Mesenchymal stem cell (in vitro differentiated cells and primary cell): ENCODE measurements at regions not wholly inside any gene's neighbourhood (a gene's known extent, or its start where the extent isn't known, plus 50 kb on each side); places are given as distances from the start of the nearest gene placed in this dataset.

Experiments used
- DNase-seq: peaks from one replicate; pipeline ENCODE4 v3.0.0-alpha.2; 2013
- H2AFZ ChIP-seq: one replicate; pipeline ENCODE4 v1.6.1; 2013; ENCODE audit warnings: low read depth, mild to moderate bottlenecking, control low read depth, inconsistent platforms, low read length, moderate library complexity
- H2AK5ac ChIP-seq: 2 replicates; pipeline ENCODE4 v1.6.1; 2013; ENCODE audit warnings: low read length, moderate library complexity, mild to moderate bottlenecking, inconsistent platforms; ENCODE audit not compliant: severe bottlenecking
- H2BK120ac ChIP-seq: one replicate; pipeline ENCODE4 v1.6.1; 2013; ENCODE audit warnings: low read depth, mild to moderate bottlenecking, inconsistent platforms, low read length, moderate library complexity
- H2BK12ac ChIP-seq, 2 experiments: one replicate each; pipeline ENCODE4 v1.6.1; 2013; ENCODE audit warnings: inconsistent platforms in 2 of 2, low read length in 2 of 2, mild to moderate bottlenecking in 2 of 2, moderate library complexity in 2 of 2, control low read depth in 1 of 2
- H2BK15ac ChIP-seq: one replicate; pipeline ENCODE4 v1.6.1; 2013; ENCODE audit warnings: mild to moderate bottlenecking, low read depth, inconsistent platforms; ENCODE audit not compliant: poor library complexity, severe bottlenecking
- H2BK5ac ChIP-seq: 2 replicates; pipeline ENCODE4 v1.6.1; 2013; ENCODE audit warnings: low read depth, mild to moderate bottlenecking, low read length, control low read depth, inconsistent platforms; ENCODE audit not compliant: poor library complexity, severe bottlenecking
- H3K14ac ChIP-seq, 2 experiments: one replicate each; pipeline ENCODE4 v1.6.1; 2013; ENCODE audit warnings: inconsistent platforms in 2 of 2, low read length in 2 of 2, control low read depth in 1 of 2, mild to moderate bottlenecking in 1 of 2, moderate library complexity in 1 of 2
- H3K18ac ChIP-seq, 2 experiments: one replicate each; pipeline ENCODE4 v1.6.1; 2013; ENCODE audit warnings: inconsistent platforms in 2 of 2, low read length in 2 of 2, control low read depth in 1 of 2, low read depth in 1 of 2, mild to moderate bottlenecking in 1 of 2
- H3K23ac ChIP-seq, 2 experiments: one replicate each; pipeline ENCODE4 v1.6.1; 2013; ENCODE audit warnings: inconsistent platforms in 2 of 2, low read length in 2 of 2, mild to moderate bottlenecking in 2 of 2, moderate library complexity in 2 of 2, control low read depth in 1 of 2
- H3K27ac ChIP-seq: 2 replicates; pipeline ENCODE4 v1.5.1; 2013; ENCODE audit warnings: mild to moderate bottlenecking, moderate library complexity, low read length, control low read depth, inconsistent platforms; ENCODE audit not compliant: poor library complexity, severe bottlenecking
- H3K27me3 ChIP-seq, 2 experiments: 2 replicates each; pipeline versions ENCODE4 v1.6.1 to v1.7.0; 2013; ENCODE audit warnings: low read length in 2 of 2, mild to moderate bottlenecking in 2 of 2, moderate library complexity in 2 of 2, control low read depth in 1 of 2, inconsistent platforms in 1 of 2; ENCODE audit not compliant: control insufficient read depth in 1 of 2, insufficient read depth in 1 of 2
- H3K36me3 ChIP-seq, 2 experiments: 2 replicates each; pipeline versions ENCODE4 v1.6.1 to v1.7.0; 2013; ENCODE audit warnings: low read length in 2 of 2, control low read depth in 1 of 2, inconsistent platforms in 1 of 2, low read depth in 1 of 2, mild to moderate bottlenecking in 1 of 2; ENCODE audit not compliant: insufficient read depth in 2 of 2, control insufficient read depth in 1 of 2
- H3K4ac ChIP-seq, 2 experiments: one replicate each; pipeline ENCODE4 v1.6.1; 2013; ENCODE audit warnings: inconsistent platforms in 2 of 2, low read length in 2 of 2, mild to moderate bottlenecking in 2 of 2, moderate library complexity in 2 of 2, control low read depth in 1 of 2, low read depth in 1 of 2
- H3K4me1 ChIP-seq: 2 replicates; pipeline ENCODE4 v1.6.1; 2013; ENCODE audit warnings: low read depth, low read length, control low read depth; ENCODE audit not compliant: control insufficient read depth, insufficient read depth
- H3K4me2 ChIP-seq: 2 replicates; pipeline ENCODE4 v1.6.1; 2013; ENCODE audit warnings: low read length, mild to moderate bottlenecking, inconsistent platforms; ENCODE audit not compliant: poor library complexity, severe bottlenecking
- H3K4me3 ChIP-seq, 2 experiments: 2 replicates each; pipeline versions ENCODE4 v1.5.1 to v1.7.0; 2013; ENCODE audit warnings: low read length in 2 of 2, mild to moderate bottlenecking in 2 of 2, control low read depth in 1 of 2, low read depth in 1 of 2; ENCODE audit not compliant: insufficient read depth in 1 of 2
- H3K79me1 ChIP-seq: replicated peaks from 2 replicates; pipeline ENCODE4 v1.6.1; 2013; ENCODE audit warnings: mild to moderate bottlenecking, control low read depth, low read length, inconsistent platforms; ENCODE audit not compliant: poor library complexity, severe bottlenecking
- H3K9ac ChIP-seq: 2 replicates; pipeline ENCODE4 v1.7.0; 2013; ENCODE audit warnings: mild to moderate bottlenecking, low read length, moderate library complexity
- H3K9me3 ChIP-seq: 2 replicates; pipeline ENCODE4 v1.7.0; 2013; ENCODE audit warnings: mild to moderate bottlenecking, low read length; ENCODE audit not compliant: control insufficient read depth
- H4K8ac ChIP-seq: one replicate; pipeline ENCODE4 v1.6.1; 2013; ENCODE audit warnings: inconsistent platforms, mild to moderate bottlenecking, low read length, moderate library complexity
- H4K91ac ChIP-seq: one replicate; pipeline ENCODE4 v1.6.1; 2013; ENCODE audit warnings: mild to moderate bottlenecking, low read length, inconsistent platforms
- WGBS: methylation state at CpG from one replicate; pipeline ENCODE4 v1.1.7; 2013; ENCODE audit warnings: mixed read lengths; 5-methylcytosine and 5-hydroxymethylcytosine counted together

DNA sequence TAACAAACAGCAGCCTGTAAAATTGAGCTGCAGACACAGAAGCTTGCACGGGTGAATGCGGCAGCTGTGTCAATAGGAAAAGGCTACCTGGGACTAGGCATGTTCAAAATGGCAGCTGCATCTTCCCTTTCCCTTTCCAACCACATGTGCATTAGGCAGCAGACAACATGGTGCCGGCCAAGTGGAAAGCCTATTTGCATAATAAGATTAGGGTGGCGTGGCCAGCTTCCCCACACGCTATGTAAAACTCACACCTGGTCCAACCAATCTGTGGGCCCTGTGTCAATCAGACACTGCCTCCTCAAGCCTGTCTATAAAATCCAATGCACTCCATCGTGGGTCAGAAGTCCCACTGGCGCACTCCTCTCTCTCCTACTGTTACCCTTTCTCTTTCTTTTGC, 61.0 kb upstream of the RBBP6 start:
- Histone ChIP-seq H3K23ac (no peak overlapping the region), H3K4me2 (no peak overlapping the region), H3K14ac (no peak overlapping the region)

DNA sequence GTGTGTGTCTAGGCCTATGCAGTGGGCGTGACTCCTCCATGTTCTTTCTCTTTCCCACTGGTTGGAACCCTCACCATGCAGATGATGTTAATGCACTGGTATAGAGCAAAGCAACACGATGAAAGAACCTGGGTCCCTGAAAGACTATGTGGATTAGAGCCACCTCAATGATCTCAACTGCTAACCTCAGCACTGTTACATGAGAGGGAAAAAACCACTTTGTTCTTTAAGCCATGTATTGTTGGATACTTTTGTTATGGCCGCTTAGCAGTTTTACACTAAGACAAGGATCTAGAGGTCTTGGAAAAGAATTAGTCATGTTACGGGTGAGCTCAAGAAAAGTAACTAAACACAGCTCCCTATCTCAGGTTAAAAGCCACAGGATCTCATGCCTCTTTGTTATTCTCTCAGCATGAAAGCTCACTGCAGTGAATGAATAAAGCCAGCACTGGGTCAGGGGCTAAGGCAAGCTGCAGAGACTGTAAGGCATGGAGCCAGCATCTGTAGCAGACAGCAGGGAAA, 56.6 kb upstream of the RBBP6 start:
- WGBS = 65% methylated on average over 4 of the region's 4 CpGs
- H3K23ac ChIP-seq = no peak overlapping the region
- no peaks in the 10 kb centered on the region for H3K36me3 ChIP-seq

More for the DNA sequence above, 61.0 kb upstream of the RBBP6 start:
- no peak for DNase-seq
- Histone ChIP-seq H4K91ac (no peak overlapping the region), H3K4ac (no peak overlapping the region), H2BK12ac (no peak overlapping the region), H3K27me3 (no peaks in the 10 kb centered on the region), H2AFZ (no peak overlapping the region), H3K4me1 (no peaks in the 10 kb centered on the region), H4K8ac (no peak overlapping the region), H3K27ac (no peak overlapping the region), H2BK5ac (no peak overlapping the region), H2AK5ac (no peak overlapping the region), H3K4me3 (no peak overlapping the region), H3K18ac (no peak overlapping the region), H3K36me3 (no peaks in the 10 kb centered on the region), H3K9ac (no peak overlapping the region), H2BK15ac (no peak overlapping the region), H3K79me1 (no peaks in the 10 kb centered on the region), H3K9me3 (peaks cover 10% of the 10 kb centered on the region), H2BK120ac (no peak overlapping the region)
- WGBS = 76% methylated on average over 7 of the region's 7 CpGs

DNA sequence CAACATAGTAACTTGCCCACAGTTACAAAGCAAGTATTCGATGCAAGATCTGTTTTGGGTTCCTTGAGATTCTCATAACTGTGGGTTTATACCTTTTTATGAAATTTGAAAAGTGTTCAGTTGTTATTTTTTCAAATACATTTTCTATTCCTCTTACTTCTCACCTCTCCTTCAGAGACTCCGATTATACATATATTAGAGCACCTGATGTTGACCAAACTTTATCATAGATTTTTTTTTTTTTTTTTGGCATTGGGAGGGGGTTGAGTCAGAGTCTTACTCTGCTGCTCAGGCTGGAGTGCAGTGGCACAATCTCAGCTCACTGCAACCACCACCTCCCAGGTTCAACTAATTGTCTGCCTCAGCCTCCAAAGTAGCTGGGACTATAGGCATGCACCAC, 51.3 kb upstream of the RBBP6 start:
- H3K9ac ChIP-seq = no peak overlapping the region

More for the DNA sequence above, 56.6 kb upstream of the RBBP6 start:
- no peak overlapping the region for H3K4me2 ChIP-seq
- no peak overlapping the region for H2BK120ac ChIP-seq
- H3K4ac ChIP-seq = no peak overlapping the region
- peaks cover 4% of the 10 kb centered on the region for H3K9me3 ChIP-seq
- no peak overlapping the region for H4K91ac ChIP-seq
- DNase-seq = no peak
- H3K27me3 ChIP-seq = no peaks in the 10 kb centered on the region
- H2BK15ac ChIP-seq = no peak overlapping the region
- no peak overlapping the region for H3K4me3 ChIP-seq
- no peaks in the 10 kb centered on the region for H3K4me1 ChIP-seq
- no peak overlapping the region for H3K14ac ChIP-seq
- H2AK5ac ChIP-seq = no peak overlapping the region
- H2BK12ac ChIP-seq = no peak overlapping the region
- no peak overlapping the region for H3K27ac ChIP-seq
- H2BK5ac ChIP-seq = no peak overlapping the region
- H3K9ac ChIP-seq = no peak overlapping the region
- no peaks in the 10 kb centered on the region for H3K79me1 ChIP-seq
- no peak overlapping the region for H4K8ac ChIP-seq
- no peak overlapping the region for H2AFZ ChIP-seq
- H3K18ac ChIP-seq = no peak overlapping the region

More for the DNA sequence above, 51.3 kb upstream of the RBBP6 start:
- H2AFZ ChIP-seq = no peak overlapping the region
- H2BK120ac ChIP-seq = no peak overlapping the region
- no peaks in the 10 kb centered on the region for H3K36me3 ChIP-seq
- no peaks in the 10 kb centered on the region for H3K79me1 ChIP-seq
- no peak overlapping the region for H2AK5ac ChIP-seq
- no peak overlapping the region for H3K14ac ChIP-seq
- no peak overlapping the region for H3K4ac ChIP-seq
- H3K27ac ChIP-seq = no peak overlapping the region
- H3K4me1 ChIP-seq = no peaks in the 10 kb centered on the region
- no peak overlapping the region for H3K4me3 ChIP-seq
- no peak overlapping the region for H2BK5ac ChIP-seq
- no peak overlapping the region for H3K23ac ChIP-seq
- H3K27me3 ChIP-seq = peaks cover 0 to 7% of the 10 kb centered on the region in 2 experiments
- no peak overlapping the region for H3K18ac ChIP-seq
- peaks cover 10% of the 10 kb centered on the region for H3K9me3 ChIP-seq
- no peak overlapping the region for H2BK12ac ChIP-seq
- no peak overlapping the region for H4K91ac ChIP-seq
- no peak for DNase-seq
- no peak overlapping the region for H4K8ac ChIP-seq
- no peak overlapping the region for H3K4me2 ChIP-seq
- no CpG with 5 or more reads among the region's 2 CpGs for WGBS
- H2BK15ac ChIP-seq = no peak overlapping the region
